ENCODE measurements at regions not wholly inside any gene's neighbourhood (a gene's known extent, or its start where the extent isn't known, plus 50 kb on each side); places are given as distances from the start of the nearest gene placed in this dataset.
"Not testable (repeated sequence)": the region's sequence is repeated elsewhere in the genome, so short reads cannot be mapped to it uniquely, and the experiment has no call there.

DNA sequence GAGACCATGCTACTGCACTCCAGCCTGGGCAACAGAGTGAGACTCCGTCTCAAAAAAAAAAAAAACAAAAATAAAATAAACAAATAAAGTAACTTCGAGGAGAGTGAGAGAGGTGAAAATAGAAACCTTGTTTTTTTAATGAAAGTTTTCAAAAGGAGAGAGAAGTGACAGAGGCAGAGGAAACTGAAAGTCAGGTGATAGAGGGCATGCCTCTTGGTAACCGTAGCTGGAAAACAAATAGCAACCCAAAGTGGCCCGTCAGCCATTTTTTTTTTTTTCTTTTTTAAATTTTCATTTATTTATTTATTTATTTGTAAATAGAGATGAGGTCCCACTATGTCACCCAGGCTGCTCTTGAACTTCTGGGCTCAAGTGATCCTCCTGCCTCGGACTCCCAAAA is 347.0 kb downstream of the SRGAP2C start:
- not testable (repeated sequence) for H3K4me3 Mint-ChIP-seq

GRCh38 chr1:121538148-121538547 is 353.4 kb downstream of the SRGAP2C start:
- H3K27ac Mint-ChIP-seq; H3K4me1 Mint-ChIP-seq (ENCODE audit: low read depth); H3K27me3 Mint-ChIP-seq (ENCODE audit: low read depth); H3K36me3 Mint-ChIP-seq (ENCODE audit: low read depth); H3K9me3 Mint-ChIP-seq; H3K4me3 Mint-ChIP-seq: not testable (repeated sequence)

More for the DNA sequence above, 347.0 kb downstream of the SRGAP2C start:
- not testable (repeated sequence) for H3K36me3 Mint-ChIP-seq (ENCODE audit: low read depth); H3K9me3 Mint-ChIP-seq; H3K27ac Mint-ChIP-seq; H3K27me3 Mint-ChIP-seq (ENCODE audit: low read depth)
- H3K4me1 Mint-ChIP-seq (ENCODE audit: low read depth): peaks cover 12% of the 10 kb centered on the region

DNA sequence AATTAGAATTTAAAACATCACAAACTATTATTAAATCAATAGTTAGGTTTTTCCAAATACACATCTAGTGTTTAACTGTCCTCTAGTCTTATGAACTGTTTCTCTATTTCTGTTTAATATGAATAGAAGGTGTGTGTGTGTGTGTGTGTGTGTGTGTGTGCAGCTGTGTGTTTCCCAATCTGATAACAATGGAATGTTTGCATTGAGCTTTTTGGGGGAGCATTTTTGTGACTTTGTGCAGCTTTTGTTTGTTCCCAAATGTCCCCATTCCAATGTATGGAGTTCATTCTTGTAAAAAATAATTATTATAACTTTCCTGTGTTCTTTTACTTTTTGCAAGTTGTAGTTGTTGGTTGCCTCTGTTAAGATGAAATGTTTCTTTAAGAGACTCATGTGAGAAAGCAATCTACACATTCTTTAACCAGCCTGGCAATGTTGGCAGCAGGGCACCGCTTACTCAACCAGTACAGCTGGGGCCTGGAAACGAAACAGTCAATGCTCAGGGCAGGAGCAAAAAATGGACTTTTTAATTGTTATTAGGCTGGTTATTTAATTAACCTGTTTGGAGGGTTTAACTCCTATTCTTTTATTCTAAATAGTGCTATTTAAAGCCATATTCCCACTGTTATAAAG is 354.3 kb downstream of the SRGAP2C start:
- H3K27ac Mint-ChIP-seq: no peak overlapping the region
- no peaks in the 10 kb centered on the region for H3K4me1 Mint-ChIP-seq (ENCODE audit: low read depth)
- H3K36me3 Mint-ChIP-seq (ENCODE audit: low read depth): no peaks in the 10 kb centered on the region
- no peaks in the 10 kb centered on the region for H3K27me3 Mint-ChIP-seq (ENCODE audit: low read depth)
- H3K4me3 Mint-ChIP-seq: no peak overlapping the region
- H3K9me3 Mint-ChIP-seq: no peaks in the 10 kb centered on the region

DNA sequence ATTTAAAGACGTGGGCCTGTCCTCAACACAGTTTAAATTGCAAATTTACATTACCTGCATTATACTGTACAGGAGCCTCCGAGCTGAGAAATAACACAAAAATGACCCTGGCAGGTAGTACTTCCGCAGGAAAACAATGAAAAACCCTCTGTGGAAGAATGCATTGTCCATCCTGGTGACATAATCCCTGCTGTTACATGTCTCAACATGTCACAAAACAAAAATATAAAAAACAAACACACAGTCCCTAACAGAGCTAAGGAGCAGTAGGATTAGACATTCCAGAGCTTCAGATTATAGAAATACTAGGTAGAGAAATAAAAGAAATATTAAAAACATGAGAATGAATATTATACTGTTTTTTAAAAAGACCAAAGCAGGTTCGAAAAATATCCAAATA is 359.2 kb downstream of the SRGAP2C start:
- not testable (repeated sequence) for H3K4me3 Mint-ChIP-seq

DNA sequence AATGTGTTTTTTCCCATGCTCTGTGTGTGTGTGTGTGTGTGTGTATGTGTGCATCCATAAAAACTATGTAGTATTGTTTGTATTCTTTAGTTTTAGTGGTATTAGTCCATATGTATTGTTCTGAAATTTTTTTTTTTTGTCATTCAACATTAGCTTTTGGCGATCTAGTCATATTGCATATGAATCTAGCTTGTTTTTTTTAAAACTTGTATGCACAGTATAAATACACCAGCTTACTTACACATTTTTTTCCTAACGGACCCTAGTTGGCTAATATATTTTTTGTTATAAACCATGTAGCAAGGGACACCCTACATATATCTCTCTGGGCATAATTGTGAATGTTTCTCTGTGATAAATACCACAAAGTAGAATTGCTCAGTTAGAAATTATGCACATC is 359.7 kb downstream of the SRGAP2C start:
- Mint-ChIP-seq H3K4me1 (ENCODE audit: low read depth) (peaks cover 6% of the 10 kb centered on the region), H3K4me3 (no peak overlapping the region), H3K27me3 (ENCODE audit: low read depth) (no peaks in the 10 kb centered on the region), H3K36me3 (ENCODE audit: low read depth) (peaks cover 12% of the 10 kb centered on the region), H3K27ac (no peak overlapping the region), H3K9me3 (peaks cover 9% of the 10 kb centered on the region)

More for the DNA sequence above, 359.2 kb downstream of the SRGAP2C start:
- H3K27me3 Mint-ChIP-seq (ENCODE audit: low read depth); H3K4me1 Mint-ChIP-seq (ENCODE audit: low read depth); H3K9me3 Mint-ChIP-seq; H3K27ac Mint-ChIP-seq: not testable (repeated sequence)
- H3K36me3 Mint-ChIP-seq (ENCODE audit: low read depth): peaks cover 12% of the 10 kb centered on the region

- not testable (repeated sequence) for H3K9me3 Mint-ChIP-seq; H3K27me3 Mint-ChIP-seq (ENCODE audit: low read depth); H3K27ac Mint-ChIP-seq; H3K4me3 Mint-ChIP-seq
- H3K4me1 Mint-ChIP-seq (ENCODE audit: low read depth): peaks cover 13% of the 10 kb centered on the region
- peaks cover 15% of the 10 kb centered on the region for H3K36me3 Mint-ChIP-seq (ENCODE audit: low read depth)
Measured at GRCh38 chr1:121545899-121546298, 361.1 kb downstream of the SRGAP2C start.

- Mint-ChIP-seq H3K36me3 (ENCODE audit: low read depth) (peaks cover 15% of the 10 kb centered on the region), H3K4me3 (no peak overlapping the region), H3K9me3 (peaks cover 9% of the 10 kb centered on the region), H3K27me3 (ENCODE audit: low read depth) (no peaks in the 10 kb centered on the region), H3K4me1 (ENCODE audit: low read depth) (peaks cover 21% of the 10 kb centered on the region), H3K27ac (no peak overlapping the region)
Measured at GRCh38 chr1:121546830-121547591, 362.2 kb downstream of the SRGAP2C start.

DNA sequence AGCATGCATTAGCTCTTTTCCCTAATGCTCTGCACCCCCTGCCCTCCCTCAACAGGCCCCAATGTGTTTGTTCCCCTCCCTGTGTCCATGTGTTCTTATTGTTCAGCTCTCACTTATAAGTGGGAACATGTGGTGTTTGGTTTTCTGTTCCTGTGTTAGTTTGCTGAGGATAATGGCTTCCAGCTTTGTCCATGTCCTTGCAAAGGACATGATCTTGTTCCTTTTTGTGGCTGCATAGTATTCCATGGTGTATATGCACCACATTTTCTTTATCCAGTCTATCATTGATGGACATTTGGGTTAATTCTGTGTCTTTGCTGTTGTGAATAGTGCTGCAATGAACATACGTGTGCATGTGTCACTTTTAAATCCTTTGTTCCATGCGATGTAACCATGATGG is 363.0 kb downstream of the SRGAP2C start:
- not testable (repeated sequence) for H3K4me3 Mint-ChIP-seq; H3K27me3 Mint-ChIP-seq (ENCODE audit: low read depth); H3K27ac Mint-ChIP-seq; H3K9me3 Mint-ChIP-seq
- H3K4me1 Mint-ChIP-seq (ENCODE audit: low read depth): peaks cover 28% of the 10 kb centered on the region
- H3K36me3 Mint-ChIP-seq (ENCODE audit: low read depth): peaks cover 17% of the 10 kb centered on the region

DNA sequence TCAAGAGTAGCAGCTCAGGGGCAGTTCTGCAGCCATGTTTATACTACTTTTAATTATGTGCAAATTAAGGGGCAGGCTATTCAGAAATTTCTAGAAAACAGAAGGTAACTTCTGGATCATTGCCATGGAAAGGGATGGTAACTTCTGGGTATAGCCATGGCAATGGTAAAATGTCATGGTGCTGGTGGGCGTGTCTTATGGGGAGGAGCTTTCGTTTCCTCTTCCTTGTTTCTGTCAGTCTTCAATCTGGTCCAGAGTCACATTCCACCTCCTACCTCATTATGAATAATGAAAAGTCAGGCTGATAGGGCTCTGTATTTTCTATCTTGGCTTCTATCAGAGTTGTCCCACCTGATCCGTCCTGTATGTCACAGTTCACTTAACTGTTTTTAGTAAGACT is 366.0 kb downstream of the SRGAP2C start:
- not testable (repeated sequence) for H3K9me3 Mint-ChIP-seq; H3K27me3 Mint-ChIP-seq (ENCODE audit: low read depth); H3K27ac Mint-ChIP-seq; H3K4me3 Mint-ChIP-seq
- H3K36me3 Mint-ChIP-seq (ENCODE audit: low read depth): peaks cover 17% of the 10 kb centered on the region
- H3K4me1 Mint-ChIP-seq (ENCODE audit: low read depth): peaks cover 31% of the 10 kb centered on the region

- not testable (repeated sequence) for H3K27me3 Mint-ChIP-seq (ENCODE audit: low read depth); H3K9me3 Mint-ChIP-seq
- Mint-ChIP-seq H3K4me3 (peak overlapping the region; percentile 32), H3K27ac (peak overlapping the region; percentile 24), H3K4me1 (ENCODE audit: low read depth) (peaks cover 31% of the 10 kb centered on the region), H3K36me3 (ENCODE audit: low read depth) (peaks cover 16% of the 10 kb centered on the region)
Measured at GRCh38 chr1:121551491-121551890, 366.7 kb downstream of the SRGAP2C start.

GRCh38 chr1:121556560-121556959 is 371.8 kb downstream of the SRGAP2C start:
- peaks cover 20% of the 10 kb centered on the region for H3K4me1 Mint-ChIP-seq (ENCODE audit: low read depth)
- H3K27ac Mint-ChIP-seq; H3K27me3 Mint-ChIP-seq (ENCODE audit: low read depth); H3K9me3 Mint-ChIP-seq; H3K4me3 Mint-ChIP-seq: not testable (repeated sequence)
- H3K36me3 Mint-ChIP-seq (ENCODE audit: low read depth): peaks cover 11% of the 10 kb centered on the region

DNA sequence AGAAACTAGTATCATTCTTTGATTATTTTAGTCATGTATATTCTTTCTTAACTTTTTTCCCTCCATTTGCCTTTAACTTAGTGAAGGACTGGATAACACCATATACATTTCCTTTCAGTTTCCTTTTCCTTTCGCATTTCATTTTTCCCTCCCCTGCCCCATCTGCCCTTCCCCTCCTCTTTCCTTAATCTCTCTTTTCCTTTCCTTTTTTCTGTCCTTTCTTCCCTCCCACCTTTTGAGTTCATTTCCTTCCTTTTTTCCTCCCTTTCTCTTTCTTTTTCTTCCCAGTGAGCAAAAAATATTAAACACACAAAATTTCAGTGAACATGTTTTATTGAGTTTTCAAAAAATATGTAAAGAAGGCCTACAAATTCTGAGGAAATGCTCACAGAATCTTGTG is 373.3 kb downstream of the SRGAP2C start:
- not testable (repeated sequence) for H3K27ac Mint-ChIP-seq; H3K9me3 Mint-ChIP-seq; H3K4me1 Mint-ChIP-seq (ENCODE audit: low read depth); H3K4me3 Mint-ChIP-seq; H3K27me3 Mint-ChIP-seq (ENCODE audit: low read depth)
- H3K36me3 Mint-ChIP-seq (ENCODE audit: low read depth): peaks cover 13% of the 10 kb centered on the region

DNA sequence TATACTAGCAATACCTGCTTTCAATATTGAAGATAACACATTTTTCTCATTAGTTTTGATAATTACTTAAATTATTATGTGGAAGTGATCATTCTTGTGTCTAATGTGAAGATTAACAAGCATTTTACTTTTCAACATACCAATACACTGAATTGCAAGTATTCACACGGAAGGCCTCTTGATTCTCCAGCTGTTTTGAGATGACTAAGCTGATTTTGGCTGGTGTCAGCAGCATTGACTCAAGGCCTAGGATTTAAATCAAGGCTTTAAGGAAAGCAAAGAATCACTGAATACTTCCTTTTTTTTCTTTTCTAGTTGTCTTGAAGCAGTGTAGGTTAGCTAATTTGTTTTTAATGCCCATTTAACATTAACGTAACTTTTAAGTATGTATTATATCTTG is 373.7 kb downstream of the SRGAP2C start:
- Mint-ChIP-seq H3K4me1 (ENCODE audit: low read depth) (peaks cover 7% of the 10 kb centered on the region), H3K4me3 (no peak overlapping the region), H3K36me3 (ENCODE audit: low read depth) (peaks cover 17% of the 10 kb centered on the region), H3K27me3 (ENCODE audit: low read depth) (no peaks in the 10 kb centered on the region), H3K27ac (no peak overlapping the region), H3K9me3 (no peaks in the 10 kb centered on the region)

DNA sequence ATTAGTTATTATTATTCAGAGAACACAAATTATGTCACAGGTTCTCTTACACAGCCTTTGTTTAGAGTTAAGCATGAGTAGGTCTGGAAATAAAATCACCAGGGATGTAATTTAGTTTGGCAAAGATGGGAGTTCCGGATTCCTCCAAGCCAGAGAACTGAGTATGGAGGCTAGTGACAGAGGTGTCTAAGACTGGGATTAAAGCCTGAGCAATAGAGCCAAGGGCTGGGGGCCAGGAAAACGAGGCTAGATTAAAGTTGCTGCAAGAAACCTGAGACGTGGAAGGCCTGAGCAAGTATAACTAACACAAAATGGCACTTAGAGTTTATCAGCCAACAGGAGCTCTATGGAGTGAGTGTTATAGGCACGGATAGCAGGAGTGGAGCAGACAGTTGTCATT is 381.6 kb downstream of the SRGAP2C start:
- Mint-ChIP-seq H3K4me1 (ENCODE audit: low read depth) (peaks cover 4% of the 10 kb centered on the region), H3K4me3 (no peak overlapping the region), H3K36me3 (ENCODE audit: low read depth) (peaks cover 30% of the 10 kb centered on the region), H3K27ac (no peak overlapping the region), H3K27me3 (ENCODE audit: low read depth) (no peaks in the 10 kb centered on the region), H3K9me3 (no peaks in the 10 kb centered on the region)

GRCh38 chr1:121569428-121569827 is 384.7 kb downstream of the SRGAP2C start:
- Mint-ChIP-seq H3K27ac (no peak overlapping the region), H3K36me3 (ENCODE audit: low read depth) (peaks cover 29% of the 10 kb centered on the region), H3K4me1 (ENCODE audit: low read depth) (peaks cover 3% of the 10 kb centered on the region), H3K27me3 (ENCODE audit: low read depth) (no peaks in the 10 kb centered on the region), H3K4me3 (no peak overlapping the region), H3K9me3 (no peaks in the 10 kb centered on the region)

Data from T-helper 1 cell treated with Interleukin-12 subunit alpha and Interleukin-12 subunit beta and Interleukin-4 antibody, amounts not matched to agents 30 μg/mL and 1 μg/mL, for 36 hours (primary cell).